H54 (cell line): ENCODE measurements at regions not wholly inside any gene's neighbourhood (a gene's known extent, or its start where the extent isn't known, plus 50 kb on each side); places are given as distances from the start of the nearest gene placed in this dataset.
"Not testable (repeated sequence)": the region's sequence is repeated elsewhere in the genome, so short reads cannot be mapped to it uniquely, and the experiment has no call there.

ENCODE experiments used
- DNase-seq: peaks from one replicate; pipeline ENCODE4 v3.0.0; 2011; ENCODE audit warnings: low spot score, mixed read lengths; ENCODE audit not compliant: insufficient read length
- FAIRE-seq: peaks from 3 replicates; lab custom pipeline; 2011; peaks lifted over from hg19 to GRCh38; lab: Jason Lieb, UNC
- POLR2A ChIP-seq: IDR thresholded peaks from 2 replicates; pipeline ENCODE4 v1.6.1; 2011; ENCODE audit warnings: low read depth, mild to moderate bottlenecking, low read length

DNA sequence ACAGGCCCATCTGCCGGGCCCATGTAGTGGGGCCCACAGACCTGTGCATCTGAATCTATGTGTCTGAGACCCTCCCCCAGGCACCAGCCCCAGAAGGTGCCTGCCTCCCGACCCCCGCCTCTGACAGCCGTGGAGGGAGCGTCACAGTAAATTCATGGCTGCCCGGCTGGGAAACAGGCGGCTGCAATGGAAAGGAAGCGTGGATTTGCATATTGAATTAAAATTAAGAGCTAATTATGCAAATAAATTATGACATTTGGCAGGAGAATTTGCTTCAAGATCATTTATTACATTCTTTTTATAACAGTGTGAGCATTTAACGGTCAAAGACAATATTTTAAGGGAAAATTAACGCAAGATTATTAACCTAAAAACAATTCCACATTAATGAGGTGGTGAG, 92.3 kb downstream of the HIF1AN start:
- DNase-seq, result no peak
- TF ChIP-seq POLR2A, result no peak
- no peak for FAIRE-seq

DNA sequence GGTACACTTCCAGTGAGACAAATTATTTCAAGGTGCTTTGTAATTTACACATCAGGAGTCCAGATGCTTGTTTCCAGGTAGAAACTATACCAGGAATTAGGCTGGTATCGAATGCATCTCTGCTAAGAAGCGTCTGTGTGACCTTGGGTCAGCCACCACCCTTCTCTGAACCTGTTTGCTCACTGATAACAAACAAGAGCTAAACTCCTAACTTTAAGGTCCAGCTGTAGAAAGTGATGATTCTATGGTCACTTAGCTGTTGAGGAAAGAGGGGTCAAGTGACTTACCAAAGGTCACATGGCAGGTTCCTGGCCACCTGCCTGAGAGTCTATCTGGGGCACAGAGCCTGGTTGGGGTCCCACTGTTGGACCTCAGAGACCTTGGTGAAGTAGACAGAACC, 95.4 kb downstream of the HIF1AN start:
- no peak for TF ChIP-seq POLR2A
- DNase-seq (no peak), FAIRE-seq (no peak)

DNA sequence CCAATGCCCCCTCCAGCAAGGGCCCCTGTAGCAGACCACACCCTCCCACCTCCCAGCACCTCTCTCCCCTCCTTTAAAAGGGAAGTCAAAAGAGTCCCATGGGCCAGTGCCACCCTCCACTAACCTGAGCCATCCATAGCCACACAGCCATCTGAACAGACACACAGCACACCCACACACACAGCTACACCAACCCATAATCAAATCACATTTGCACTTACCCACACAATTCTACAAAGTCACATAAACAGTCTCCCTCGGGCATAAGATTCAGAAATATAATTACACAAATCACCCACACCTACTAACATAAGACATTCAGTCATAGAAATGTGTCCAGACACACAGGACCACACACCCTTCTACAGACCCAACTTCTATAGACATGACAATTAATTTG, 96.3 kb downstream of the HIF1AN start:
- TF ChIP-seq POLR2A, result no peak
- no peak for FAIRE-seq
- DNase-seq, result no peak

GRCh38 chr10:100634034-100634433, 98.3 kb downstream of the HIF1AN start:
- TF ChIP-seq POLR2A, result no peak
- DNase-seq, result no peak
- no peak for FAIRE-seq

GRCh38 chr10:100636848-100637553, 101.3 kb downstream of the HIF1AN start:
- TF ChIP-seq POLR2A, result no peak
- DNase-seq (no peak), FAIRE-seq (no peak)

GRCh38 chr10:100637785-100638184, 102.0 kb downstream of the HIF1AN start:
- DNase-seq (peak; percentile 60), FAIRE-seq (no peak)
- no peak for TF ChIP-seq POLR2A

DNA sequence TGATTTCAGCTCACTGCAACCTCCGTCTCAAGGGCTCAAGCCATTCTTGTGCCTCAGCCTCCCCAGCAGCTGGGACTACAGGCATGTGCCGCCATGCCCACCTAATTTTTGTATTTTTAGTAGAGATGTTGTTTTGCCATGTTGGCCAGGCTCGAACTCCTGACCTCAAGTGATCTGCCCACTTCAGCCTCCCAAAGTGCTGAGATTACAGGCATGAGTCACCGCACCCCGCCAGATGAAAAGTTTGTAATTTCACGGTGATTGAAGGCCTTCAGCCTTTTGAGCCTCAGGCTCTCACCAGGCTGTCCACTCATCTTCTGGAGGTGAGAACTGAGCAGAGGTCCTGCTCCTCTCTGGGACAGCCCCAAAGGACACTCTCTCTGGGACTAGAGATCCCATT, 103.2 kb downstream of the HIF1AN start:
- FAIRE-seq, DNase-seq: not testable (repeated sequence)

DNA sequence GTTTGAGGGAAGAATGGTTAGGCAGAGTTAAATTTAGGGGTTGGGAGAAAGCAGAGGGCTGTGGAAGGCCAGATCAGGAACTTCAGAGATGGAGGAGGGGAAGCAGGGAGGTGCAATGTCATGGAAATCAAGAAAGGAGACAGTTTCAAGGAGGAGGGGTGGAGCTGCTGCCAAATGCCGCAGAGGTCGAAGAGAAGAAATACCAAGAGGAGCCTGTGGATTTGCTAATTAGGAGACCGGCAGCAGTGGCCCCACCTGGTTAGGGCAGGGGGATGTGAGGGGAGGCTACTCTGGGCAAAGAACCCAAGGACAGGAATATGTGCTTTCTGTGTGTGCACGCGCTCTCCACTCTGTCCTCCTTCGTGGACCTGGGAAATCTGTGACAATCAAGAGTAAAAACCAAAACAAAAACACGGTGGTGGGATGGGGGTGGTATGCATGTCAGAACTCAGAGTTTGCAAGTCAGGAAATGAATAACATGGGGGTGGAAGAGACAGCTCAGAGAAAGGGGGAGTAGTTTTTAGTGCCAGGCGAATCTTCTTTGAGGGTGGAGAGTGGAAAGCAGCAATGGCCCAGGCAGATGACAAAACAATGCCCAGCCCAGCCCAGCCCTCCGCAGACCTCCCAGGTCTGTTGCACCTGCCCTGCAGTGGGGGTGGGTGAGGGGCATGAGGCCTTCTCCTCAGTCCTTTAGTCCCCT, 102.9 kb upstream of the PAX2 start:
- DNase-seq, result no peak
- TF ChIP-seq POLR2A, result no peak
- FAIRE-seq, result no peak

- DNase-seq (no peak), FAIRE-seq (no peak)
- TF ChIP-seq POLR2A, result no peak
Observed at GRCh38 chr10:100645091-100645490, 100.3 kb upstream of the PAX2 start.

DNA sequence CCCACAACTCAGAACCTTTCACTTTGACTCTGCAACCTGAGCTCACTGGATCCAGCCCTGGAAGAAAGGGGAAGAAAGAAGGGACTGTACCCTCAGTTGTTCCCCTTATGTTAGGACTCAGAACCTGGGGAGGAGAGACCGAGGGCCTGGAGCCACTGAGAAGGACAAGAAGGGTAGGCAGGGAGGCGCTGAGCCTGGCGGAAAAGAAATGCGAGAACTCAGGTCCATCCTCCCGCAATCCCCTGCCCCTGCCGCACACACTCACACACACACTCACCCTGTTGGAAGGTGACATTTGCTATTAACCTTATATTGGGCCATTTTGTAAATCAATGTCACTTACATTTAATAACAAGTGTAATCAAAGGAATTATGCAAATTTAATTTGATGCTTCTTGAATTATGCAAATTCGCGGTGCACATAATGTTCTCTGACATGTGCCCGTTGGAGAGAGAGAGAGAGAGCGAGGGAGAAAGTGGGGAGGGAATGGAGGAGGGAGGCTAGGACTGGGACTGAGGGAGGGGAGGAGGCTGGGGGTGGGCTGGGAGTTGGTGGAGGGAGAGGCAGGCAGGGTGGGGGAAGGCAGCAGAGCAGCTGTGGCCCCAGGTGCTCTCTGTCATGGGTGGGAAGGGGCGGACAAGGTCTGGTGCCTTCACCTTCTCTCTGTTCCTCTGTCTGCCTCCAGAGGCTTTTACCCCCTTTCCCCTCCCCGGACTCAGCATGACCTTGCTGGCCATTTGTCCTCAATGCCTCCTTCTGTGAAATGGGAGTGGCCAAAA, 99.6 kb upstream of the PAX2 start:
- no peak for FAIRE-seq

GRCh38 chr10:100647928-100648327, 97.5 kb upstream of the PAX2 start:
- FAIRE-seq, result no peak
- DNase-seq, result no peak
- TF ChIP-seq POLR2A, result no peak

More for the DNA sequence above, 99.6 kb upstream of the PAX2 start:
- DNase-seq, result no peak
- TF ChIP-seq POLR2A, result no peak

DNA sequence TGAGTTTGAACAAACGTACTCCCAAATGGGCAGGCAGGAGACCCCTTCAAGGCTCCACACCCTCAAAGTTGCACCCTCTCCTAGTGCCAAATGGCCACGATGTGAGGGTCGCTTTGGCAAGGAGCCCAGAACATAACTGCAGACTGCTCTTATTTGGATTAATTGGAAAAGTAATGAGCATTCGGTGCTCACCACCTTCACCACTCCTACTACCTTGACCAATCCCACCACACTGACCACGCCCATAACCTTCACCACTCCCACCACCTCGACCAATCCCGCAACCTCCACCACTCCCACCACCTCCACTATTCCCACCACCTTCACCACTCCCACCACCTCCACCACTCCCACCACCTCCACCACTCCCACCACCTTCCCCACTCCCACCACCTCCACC, 94.7 kb upstream of the PAX2 start:
- FAIRE-seq (no peak), DNase-seq (no peak)
- no peak for TF ChIP-seq POLR2A

- not testable (repeated sequence) for DNase-seq, FAIRE-seq
Observed at GRCh38 chr10:100651099-100651498, 94.3 kb upstream of the PAX2 start.

DNA sequence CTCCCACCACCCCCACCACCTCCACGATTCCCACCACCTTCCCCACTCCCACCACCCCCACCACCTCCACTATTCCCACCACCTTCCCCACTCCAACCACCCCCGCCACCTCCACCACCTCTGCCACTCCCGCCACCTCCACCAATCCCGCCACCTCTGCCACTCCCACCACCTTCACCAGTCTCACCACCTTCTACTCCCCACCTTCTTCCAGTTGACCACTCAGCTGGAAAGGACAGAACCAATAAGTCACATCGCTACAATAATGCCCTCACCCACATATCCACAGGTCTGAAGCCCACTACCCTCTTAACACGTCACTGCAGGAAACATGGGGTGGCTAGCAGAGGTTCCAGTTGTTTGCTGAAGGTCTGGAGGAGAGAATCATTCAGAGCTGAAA, 93.5 kb upstream of the PAX2 start:
- FAIRE-seq, result no peak
- no peak for TF ChIP-seq POLR2A
- DNase-seq, result no peak

- no peak for DNase-seq
- TF ChIP-seq POLR2A, result no peak
- FAIRE-seq, result no peak
Observed at GRCh38 chr10:100652406-100653135, 92.8 kb upstream of the PAX2 start.
